Frontal cortex (tissue), 3 donors: ENCODE measurements at regions not wholly inside any gene's neighbourhood (a gene's known extent, or its start where the extent isn't known, plus 50 kb on each side); places are given as distances from the start of the nearest gene placed in this dataset.

Source experiments
- DNase-seq, 2 donors: peaks; one replicate each; pipeline ENCODE4 v3.0.0; 2012; ENCODE audit warnings: low spot score in 2 of 2
- FAIRE-seq: peaks from 2 replicates; lab custom pipeline; 2012; peaks lifted over from hg19 to GRCh38; lab: Jason Lieb, UNC
- donor health status: control.
- donor health status: control.
- donor health status: control.

DNA sequence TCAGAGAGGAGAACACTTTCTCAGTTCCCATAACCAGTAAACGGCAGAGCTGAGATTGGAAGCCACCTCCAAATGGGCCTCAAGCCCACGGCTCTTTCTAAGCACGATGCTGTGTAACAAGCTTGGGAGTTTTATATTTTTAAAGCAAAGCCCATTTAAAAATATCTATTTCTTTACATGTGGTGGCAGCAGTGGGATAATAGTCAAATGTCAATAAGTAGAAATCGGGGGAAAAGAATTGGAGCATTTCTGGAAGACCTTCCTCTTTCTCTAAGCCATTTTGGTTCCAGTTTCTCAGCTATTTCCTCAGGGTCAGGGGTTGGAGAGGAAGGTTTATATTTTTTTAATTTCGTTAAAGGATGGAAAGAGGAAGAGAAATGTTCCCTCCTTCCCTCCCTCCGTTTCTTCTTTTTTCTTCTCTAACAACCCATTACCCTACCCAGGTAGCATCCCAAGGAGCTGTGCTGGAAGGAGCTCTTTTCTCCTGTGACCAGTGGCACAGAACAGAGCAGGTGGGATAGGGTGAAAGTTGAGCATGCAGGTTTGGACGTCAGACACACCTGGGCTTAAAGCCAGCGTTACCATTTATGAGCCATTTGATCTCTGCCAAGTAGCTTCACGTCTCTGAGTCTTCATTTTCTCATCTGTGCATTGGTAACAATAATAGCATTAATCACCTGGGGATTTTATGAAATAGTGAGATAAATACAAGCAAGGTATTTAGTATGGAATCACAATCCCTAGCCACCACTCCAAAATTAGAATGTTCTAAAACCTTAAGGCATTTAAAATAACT, 515.7 kb downstream of the RPS24 start:
- FAIRE-seq (no peak), DNase-seq (no peak)

- FAIRE-seq (no peak), DNase-seq (no peak)
Observed at GRCh38 chr10:78550090-78550489, 516.4 kb downstream of the RPS24 start.

DNA sequence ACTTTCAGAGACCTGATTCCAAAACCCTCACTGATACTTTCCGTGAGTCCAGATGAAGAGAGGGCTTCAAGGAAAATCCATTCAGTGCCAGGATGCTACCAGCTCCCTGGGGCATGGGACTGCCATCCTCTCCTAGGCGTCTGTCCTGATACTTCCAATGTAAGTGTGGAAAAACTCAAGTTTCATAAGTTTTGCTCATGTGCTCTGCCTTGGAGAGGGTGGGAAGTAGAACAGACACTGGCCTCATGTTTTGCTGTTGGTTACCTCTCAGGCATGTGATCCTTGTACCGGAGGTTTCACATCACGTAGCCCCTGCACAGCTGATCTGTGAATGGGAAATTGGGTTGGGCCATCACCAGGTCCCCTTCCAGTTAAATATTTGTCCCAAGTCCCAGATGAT, 517.1 kb downstream of the RPS24 start:
- DNase-seq, result no peak
- no peak for FAIRE-seq

DNA sequence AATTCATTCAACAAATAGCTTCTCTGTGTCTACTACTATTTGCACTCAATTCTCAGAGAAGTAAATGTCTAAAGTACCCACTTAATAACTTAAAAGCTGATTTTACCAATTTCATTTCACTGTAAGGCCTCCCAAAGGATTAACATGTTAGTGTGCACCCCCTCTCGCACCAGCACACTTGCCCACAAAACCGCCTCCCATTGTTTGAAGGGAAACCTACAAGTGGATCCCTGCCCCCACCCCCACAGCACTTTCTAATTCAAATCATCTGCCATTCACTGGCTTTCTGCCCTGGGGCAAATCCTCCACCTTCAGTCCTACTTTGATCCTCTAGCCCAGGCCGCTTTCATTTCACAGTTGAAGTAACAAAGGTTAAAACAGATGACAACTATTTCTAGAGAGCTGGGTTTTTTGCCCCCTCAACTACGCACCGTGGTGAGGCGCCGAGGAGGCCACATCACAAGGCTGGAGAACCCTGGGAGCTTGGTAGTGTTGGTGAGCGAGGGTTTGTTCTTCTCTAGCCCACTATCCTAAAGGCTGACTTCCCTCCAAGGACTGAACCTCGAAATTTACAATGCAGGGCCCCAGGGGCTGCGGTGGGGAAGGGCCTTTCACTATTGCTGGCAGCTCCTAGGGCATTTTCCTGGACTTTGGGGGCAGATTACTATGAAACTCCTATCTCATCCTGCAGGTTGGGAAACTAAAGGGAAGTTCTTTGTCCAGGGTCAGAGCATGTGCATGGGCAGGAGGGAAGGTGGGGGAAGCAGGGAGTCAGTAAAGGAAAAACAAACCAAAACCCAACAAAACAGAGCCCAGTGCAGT, 517.4 kb upstream of the ZMIZ1 start:
- DNase-seq (no peak), FAIRE-seq (no peak)

DNA sequence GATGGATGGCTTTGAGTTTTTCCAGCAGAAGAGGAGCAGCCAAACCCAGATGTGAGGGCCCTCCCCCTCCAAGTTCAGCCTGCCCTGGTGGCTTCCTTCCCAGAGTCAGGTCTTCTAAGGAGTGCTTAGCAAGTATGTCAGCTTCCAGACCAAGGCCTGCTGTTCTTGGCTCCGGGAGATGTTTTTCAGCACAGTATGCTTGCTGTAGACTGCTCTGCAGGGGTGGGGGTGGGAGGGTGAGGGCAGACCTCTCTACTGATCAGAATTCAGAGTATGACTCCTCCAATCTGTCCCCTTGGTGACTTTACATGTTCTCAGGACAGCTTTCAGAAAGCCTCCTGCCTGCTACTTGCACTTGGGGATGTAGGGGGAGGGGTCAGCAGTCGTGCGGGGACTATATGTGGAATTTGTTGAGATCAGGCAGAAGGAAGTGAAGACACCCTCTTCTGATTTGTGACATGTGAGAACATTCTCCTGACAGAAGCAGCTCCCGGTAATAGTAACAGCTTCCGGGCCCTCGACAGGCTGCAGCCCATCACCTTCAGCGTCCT, 516.4 kb upstream of the ZMIZ1 start:
- peak in 1 of 2 donors; percentile 22 for DNase-seq

DNA sequence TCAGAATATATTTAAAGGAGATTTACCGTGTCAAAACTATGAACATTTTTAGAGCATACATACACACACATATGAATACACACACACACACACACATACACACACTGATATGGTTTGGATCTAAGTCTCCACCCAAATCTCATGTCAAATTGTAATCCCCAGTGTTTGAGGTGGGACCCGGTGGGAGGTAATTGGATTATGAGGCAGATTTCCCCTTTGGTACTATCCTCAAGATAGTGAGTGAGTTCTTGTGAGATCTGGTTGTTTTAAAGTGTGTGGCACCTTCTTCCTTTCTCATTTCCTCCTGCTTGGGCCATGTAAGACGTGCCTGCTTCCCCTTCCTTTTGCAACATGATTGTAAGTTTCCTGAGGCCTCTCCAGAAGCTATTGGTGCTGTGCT, 515.0 kb upstream of the ZMIZ1 start:
- FAIRE-seq, result no peak

More for the DNA sequence above, 516.4 kb upstream of the ZMIZ1 start:
- FAIRE-seq, result no peak

DNA sequence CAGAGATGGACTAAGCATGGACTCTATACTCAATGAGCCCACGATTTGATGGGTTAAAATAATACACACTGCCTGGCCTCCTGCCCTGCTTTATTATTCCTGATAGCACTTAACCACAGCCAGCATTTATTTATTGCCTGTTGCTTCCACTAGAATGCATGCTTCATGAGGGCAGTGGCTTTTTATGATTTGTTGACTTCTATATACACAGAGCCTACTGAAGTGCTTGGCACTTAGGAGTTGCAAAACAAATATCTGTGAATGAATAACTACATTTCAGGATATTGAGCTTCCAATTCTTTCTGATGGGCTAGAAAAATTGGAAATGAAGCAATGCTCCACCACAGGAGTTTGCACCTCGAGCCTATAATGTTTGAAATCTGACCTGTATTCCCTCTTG, 513.6 kb upstream of the ZMIZ1 start:
- FAIRE-seq (no peak), DNase-seq (no peak)

More for the DNA sequence above, 515.0 kb upstream of the ZMIZ1 start:
- DNase-seq, result no peak

DNA sequence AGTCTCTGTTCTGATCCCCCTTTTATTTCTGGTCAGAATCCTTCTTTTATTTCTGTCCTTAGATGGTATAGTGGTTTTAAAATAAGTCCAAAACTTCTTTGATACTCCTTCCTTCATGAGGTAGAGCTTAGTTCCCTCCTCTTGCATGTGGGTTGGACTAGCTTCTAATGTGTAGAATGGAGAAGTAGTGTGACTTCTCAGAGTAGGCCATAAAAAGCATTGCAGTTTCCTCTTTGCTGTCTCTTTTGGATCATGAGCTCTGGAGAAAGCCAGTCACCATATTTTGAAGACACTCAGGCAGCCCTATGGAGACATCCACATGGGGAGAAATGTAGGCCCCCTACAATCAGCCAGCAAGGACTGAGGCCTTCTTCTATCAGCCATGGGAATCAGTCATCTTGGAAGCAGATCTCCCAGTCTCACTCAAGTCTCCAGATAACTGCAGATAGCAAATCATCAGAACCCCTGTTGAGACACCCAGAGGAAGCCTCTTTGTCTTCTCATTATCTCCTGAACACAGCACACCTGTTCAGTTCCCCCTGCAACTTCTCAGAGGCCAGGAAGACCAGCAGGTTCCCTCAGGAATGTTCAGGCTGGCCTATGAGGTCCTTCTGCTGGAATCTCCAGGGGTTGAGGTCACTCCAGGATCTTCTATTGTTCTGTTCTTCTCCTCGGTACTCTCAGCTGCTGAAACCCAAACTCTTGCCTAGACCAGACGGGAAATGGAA, 511.9 kb upstream of the ZMIZ1 start:
- FAIRE-seq (no peak), DNase-seq (no peak)

DNA sequence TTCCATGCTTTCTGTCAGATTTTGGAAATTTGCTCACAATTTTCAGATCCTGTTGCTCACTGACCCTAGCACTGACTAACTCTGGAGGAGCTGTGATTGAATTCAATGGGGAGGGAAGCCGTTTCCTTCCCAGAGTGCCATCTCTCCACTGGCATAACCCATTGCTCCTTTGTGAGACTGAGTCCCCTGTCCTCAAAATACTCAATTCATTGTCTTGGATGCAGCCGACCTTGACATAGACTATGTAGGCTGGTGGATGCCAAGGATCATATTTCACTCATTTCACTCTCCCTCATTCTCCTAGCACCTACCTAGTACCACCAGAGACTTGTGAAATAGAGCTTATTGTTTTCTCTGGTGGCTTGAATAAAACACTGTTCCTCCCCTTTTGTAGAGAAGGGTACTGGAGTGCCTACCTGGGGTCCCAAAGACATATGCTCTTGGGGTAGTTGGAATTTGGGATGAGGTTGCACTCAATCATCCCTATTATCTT, 511.3 kb upstream of the ZMIZ1 start:
- FAIRE-seq (no peak), DNase-seq (no peak)

DNA sequence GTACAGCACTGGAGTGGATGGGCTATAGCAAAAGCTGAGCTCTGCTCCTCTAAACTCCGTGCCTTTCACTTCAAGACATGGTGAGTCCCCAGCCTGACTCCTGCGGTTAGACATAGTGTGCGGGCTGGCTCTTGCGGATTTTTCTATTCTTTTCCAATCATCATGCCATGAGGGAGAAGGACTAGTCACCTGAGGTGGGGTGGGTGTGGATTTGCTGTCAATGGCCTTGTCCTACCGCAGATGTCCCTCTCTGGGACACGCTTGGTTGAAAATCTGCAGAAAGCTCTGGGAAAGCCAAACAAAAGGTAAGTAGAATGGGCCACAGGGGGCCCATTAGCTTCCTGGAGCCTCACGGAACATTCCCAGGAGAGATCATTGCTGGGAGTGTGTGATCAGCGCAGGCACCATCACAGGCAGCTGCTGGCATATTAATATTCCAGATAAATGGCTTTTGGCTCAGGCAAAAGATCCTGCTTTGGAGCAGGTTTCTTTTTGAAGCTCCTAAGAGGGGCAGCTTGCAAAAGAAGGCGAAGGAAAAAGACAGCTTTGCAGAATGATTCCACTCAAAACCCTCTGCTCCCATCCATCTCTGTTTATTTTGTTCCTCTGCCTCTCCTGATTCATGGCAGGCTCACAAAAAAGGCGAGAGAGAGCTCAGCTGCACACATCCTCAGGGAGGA, 509.0 kb upstream of the ZMIZ1 start:
- DNase-seq, result no peak
- no peak for FAIRE-seq

DNA sequence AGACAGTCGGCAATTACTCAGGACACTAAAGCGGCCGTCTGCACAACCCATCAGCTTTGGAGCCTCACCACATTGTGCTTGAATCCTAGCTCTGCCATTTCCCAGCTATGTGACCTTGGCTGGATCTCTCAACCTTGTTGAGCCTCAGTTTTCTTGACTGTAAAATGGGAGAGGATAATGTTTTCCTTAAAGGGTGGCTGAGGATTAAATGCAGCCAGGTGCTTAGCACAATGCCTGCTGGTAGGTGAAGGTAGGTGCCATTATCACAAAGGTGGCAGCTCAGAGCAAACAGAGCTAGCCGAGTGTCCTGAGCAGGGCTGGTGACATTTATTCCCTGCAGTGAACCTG, 508.5 kb upstream of the ZMIZ1 start:
- FAIRE-seq, result no peak
- DNase-seq, result no peak

GRCh38 chr10:78563314-78563713, 505.5 kb upstream of the ZMIZ1 start:
- FAIRE-seq, result no peak
- no peak for DNase-seq

GRCh38 chr10:78565841-78566240, 502.9 kb upstream of the ZMIZ1 start:
- no peak for FAIRE-seq
- DNase-seq, result no peak

DNA sequence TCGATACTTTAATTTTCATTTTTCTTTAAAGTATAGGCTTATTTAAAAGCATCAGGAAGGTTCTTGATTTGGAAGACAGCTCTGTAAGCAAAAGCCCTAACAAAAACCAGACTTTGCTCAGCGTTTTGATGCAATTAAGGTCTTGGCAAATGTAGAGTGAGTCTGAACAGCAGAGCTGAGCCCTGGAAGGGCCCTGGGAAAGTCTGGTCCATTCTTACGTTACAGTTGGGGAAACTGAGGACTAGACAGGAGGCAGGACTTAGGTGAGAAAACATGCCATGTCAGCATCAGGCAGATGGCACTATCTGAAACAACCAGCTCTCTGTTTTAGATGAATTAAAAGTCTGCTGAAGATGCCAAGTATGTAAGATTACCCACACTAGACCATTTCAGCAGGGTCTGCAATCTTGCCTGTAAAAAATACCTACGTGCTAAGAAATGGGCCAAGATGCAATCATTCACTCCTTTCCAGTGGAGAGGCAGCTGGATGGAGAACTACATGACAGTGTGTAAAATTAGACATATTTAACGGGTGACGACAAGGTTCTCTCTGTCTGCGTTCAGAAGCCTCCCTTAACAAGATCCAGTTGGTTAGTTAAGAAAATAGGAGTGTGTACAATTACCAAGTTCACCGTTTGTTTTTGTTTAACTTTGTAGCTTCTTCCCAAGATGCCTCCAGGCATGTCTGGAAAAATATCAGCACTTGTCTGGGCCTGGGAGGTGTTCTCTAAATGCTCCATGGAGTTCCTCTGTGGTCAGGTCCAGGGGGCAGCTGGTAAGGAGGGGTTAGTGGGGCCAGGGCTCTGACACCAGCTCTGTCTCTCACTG, 502.3 kb upstream of the ZMIZ1 start:
- FAIRE-seq, result no peak
- DNase-seq, result no peak

- DNase-seq (no peak), FAIRE-seq (no peak)
Observed at GRCh38 chr10:78567680-78568455, 500.9 kb upstream of the ZMIZ1 start.

GRCh38 chr10:78568620-78569019, 500.1 kb upstream of the ZMIZ1 start:
- DNase-seq (no peak), FAIRE-seq (no peak)

GRCh38 chr10:78570633-78571235, 498.0 kb upstream of the ZMIZ1 start:
- DNase-seq (peak in 1 of 2 donors; percentile 39), FAIRE-seq (no peak)

GRCh38 chr10:78571286-78571685, 497.5 kb upstream of the ZMIZ1 start:
- FAIRE-seq (no peak), DNase-seq (no peak)
